HEK293 (cell line): ENCODE measurements at regions not wholly inside any gene's neighbourhood (a gene's known extent, or its start where the extent isn't known, plus 50 kb on each side); places are given as distances from the start of the nearest gene placed in this dataset.

ENCODE experiments used
- CTCF ChIP-seq: fragments of 450-650 bp; formaldehyde crosslinking; IDR thresholded peaks from 2 replicates; pipeline ENCODE4 v1.5.1; 2016; ENCODE audit warnings: missing biosample characterization, missing genetic modification characterization
- ZBTB8A ChIP-seq: fragments of 450-650 bp; formaldehyde crosslinking; IDR thresholded peaks from 2 replicates; pipeline ENCODE4 v1.5.1; 2016; ENCODE audit warnings: missing biosample characterization, missing genetic modification characterization
- ZNF529 ChIP-seq: fragments of 450-650 bp; formaldehyde crosslinking; IDR thresholded peaks from 2 replicates; pipeline ENCODE4 v1.5.1; 2017; ENCODE audit warnings: missing genetic modification characterization, missing biosample characterization; ENCODE audit not compliant: insufficient replicate concordance
- ZNF555 ChIP-seq: fragments of 450-650 bp; formaldehyde crosslinking; conservative IDR thresholded peaks from 2 replicates; pipeline ENCODE4 v1.5.1; 2017; ENCODE audit warnings: missing biosample characterization, mild to moderate bottlenecking, missing genetic modification characterization, inconsistent platforms
- ZNF660 ChIP-seq: fragments of 450-650 bp; IDR thresholded peaks from 2 replicates; pipeline ENCODE4 v1.5.1; 2018; ENCODE audit warnings: missing biosample characterization, mild to moderate bottlenecking, missing genetic modification characterization
- ZNF837 ChIP-seq: fragments of 450-650 bp; formaldehyde crosslinking; IDR thresholded peaks from 2 replicates; pipeline ENCODE4 v1.5.1; 2016; ENCODE audit warnings: missing biosample characterization, missing genetic modification characterization
- ZSCAN30 ChIP-seq: fragments of 450-650 bp; IDR thresholded peaks from 2 replicates; pipeline ENCODE4 v1.5.1; 2018; ENCODE audit warnings: missing biosample characterization, mild to moderate bottlenecking, missing genetic modification characterization, moderate library complexity
- TF ChIP-seq, protein P1 (sequence below): fragments of 450-650 bp; formaldehyde crosslinking; IDR thresholded peaks from 2 replicates; pipeline ENCODE4 v1.5.1; 2016; ENCODE audit warnings: missing biosample characterization, missing genetic modification characterization
- TF ChIP-seq, protein P2 (sequence below): fragments of 450-650 bp; formaldehyde crosslinking; IDR thresholded peaks from 2 replicates; pipeline ENCODE4 v1.5.1; 2016; ENCODE audit warnings: missing biosample characterization, missing genetic modification characterization, low read depth
- TF ChIP-seq, protein P3 (sequence below): fragments of 450-650 bp; formaldehyde crosslinking; IDR thresholded peaks from 2 replicates; pipeline ENCODE4 v1.5.1; 2016; ENCODE audit warnings: missing biosample characterization, missing genetic modification characterization

DNA sequence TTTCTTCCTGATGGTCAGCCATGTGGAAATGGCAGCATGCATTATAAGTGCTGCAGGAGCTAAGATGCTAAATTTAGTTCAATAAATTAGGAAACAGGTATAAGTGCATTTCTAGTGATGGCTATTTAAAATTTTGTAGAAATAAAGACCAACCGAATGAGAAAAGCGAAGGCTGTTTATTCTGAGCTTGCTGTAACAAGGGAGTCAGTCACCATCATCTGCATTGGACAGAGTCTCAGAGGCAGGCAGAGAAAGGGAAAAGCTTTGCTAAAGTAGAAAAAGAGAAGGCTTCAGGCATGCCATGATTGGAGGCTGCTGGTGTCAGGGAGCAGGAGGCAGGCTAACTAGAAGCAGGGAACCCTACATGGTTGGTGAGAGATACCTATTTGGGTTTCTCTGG, 451.0 kb downstream of the EDEM1 start:
- TF ChIP-seq, protein P1, sequence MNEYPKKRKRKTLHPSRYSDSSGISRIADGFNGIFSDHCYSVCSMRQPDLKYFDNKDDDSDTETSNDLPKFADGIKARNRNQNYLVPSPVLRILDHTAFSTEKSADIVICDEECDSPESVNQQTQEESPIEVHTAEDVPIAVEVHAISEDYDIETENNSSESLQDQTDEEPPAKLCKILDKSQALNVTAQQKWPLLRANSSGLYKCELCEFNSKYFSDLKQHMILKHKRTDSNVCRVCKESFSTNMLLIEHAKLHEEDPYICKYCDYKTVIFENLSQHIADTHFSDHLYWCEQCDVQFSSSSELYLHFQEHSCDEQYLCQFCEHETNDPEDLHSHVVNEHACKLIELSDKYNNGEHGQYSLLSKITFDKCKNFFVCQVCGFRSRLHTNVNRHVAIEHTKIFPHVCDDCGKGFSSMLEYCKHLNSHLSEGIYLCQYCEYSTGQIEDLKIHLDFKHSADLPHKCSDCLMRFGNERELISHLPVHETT: no peak
- TF ChIP-seq CTCF (tag by site-specific recombination) (no peak), ZNF837 (tag by site-specific recombination) (no peak), ZNF660 (tag by site-specific recombination) (no peak), ZSCAN30 (no peak), ZBTB8A (tag by site-specific recombination) (no peak), ZNF529 (tag by site-specific recombination) (no peak), ZNF555 (tag by site-specific recombination) (no peak)
- TF ChIP-seq, protein P2, sequence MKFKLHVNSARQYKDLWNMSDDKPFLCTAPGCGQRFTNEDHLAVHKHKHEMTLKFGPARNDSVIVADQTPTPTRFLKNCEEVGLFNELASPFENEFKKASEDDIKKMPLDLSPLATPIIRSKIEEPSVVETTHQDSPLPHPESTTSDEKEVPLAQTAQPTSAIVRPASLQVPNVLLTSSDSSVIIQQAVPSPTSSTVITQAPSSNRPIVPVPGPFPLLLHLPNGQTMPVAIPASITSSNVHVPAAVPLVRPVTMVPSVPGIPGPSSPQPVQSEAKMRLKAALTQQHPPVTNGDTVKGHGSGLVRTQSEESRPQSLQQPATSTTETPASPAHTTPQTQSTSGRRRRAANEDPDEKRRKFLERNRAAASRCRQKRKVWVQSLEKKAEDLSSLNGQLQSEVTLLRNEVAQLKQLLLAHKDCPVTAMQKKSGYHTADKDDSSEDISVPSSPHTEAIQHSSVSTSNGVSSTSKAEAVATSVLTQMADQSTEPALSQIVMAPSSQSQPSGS (tag by site-specific recombination): no peak
- TF ChIP-seq, protein P3, sequence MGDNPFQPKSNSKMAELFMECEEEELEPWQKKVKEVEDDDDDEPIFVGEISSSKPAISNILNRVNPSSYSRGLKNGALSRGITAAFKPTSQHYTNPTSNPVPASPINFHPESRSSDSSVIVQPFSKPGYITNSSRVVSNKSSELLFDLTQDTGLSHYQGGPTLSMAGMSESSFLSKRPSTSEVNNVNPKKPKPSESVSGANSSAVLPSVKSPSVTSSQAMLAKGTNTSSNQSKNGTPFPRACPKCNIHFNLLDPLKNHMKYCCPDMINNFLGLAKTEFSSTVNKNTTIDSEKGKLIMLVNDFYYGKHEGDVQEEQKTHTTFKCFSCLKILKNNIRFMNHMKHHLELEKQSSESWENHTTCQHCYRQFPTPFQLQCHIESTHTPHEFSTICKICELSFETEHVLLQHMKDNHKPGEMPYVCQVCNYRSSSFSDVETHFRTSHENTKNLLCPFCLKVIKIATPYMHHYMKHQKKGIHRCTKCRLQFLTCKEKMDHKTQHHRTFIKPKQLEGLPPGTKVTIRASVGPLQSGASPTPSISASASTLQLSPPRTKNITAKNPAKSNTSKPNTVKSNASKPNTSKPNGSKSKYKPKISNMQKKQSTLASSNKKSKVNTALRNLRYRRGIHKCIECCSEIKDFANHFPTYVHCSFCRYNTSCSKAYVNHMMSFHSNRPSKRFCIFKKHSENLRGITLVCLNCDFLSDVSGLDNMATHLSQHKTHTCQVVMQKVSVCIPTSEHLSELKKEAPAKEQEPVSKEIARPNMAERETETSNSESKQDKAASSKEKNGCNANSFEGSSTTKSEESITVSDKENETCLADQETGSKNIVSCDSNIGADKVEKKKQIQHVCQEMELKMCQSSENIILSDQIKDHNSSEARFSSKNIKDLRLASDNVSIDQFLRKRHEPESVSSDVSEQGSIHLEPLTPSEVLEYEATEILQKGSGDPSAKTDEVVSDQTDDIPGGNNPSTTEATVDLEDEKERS (tag by site-specific recombination): no peak
